NCI-H1092 treated with DMSO at 0.1 percent for 48 hours (cell line): ENCODE measurements at regions not wholly inside any gene's neighbourhood (a gene's known extent, or its start where the extent isn't known, plus 50 kb on each side); places are given as distances from the start of the nearest gene placed in this dataset.

Experiments used
- DNase-seq: peaks from one replicate; lab custom pipeline; 2025; lab: John Stamatoyannopoulos, UW

DNA sequence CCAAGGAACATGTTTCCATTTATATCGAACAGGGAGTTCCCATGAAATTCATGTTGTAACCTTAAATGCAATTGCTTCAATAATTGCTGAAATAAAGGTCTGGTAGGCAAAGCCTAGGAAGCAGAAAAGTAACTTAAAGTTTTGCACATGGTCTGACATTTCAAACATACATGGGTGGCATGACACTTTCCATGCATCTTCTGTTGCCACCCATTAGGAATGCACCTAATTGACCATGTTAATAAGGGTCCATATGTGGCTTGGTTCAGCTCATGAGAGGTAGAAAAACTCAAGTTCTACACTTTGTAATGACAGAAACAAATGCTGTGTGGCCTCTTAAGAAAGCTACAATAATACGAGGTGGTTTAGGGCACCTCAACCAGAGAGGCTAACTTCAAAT lies 72.0 kb upstream of the GORAB start:
- DNase-seq, result no peak

DNA sequence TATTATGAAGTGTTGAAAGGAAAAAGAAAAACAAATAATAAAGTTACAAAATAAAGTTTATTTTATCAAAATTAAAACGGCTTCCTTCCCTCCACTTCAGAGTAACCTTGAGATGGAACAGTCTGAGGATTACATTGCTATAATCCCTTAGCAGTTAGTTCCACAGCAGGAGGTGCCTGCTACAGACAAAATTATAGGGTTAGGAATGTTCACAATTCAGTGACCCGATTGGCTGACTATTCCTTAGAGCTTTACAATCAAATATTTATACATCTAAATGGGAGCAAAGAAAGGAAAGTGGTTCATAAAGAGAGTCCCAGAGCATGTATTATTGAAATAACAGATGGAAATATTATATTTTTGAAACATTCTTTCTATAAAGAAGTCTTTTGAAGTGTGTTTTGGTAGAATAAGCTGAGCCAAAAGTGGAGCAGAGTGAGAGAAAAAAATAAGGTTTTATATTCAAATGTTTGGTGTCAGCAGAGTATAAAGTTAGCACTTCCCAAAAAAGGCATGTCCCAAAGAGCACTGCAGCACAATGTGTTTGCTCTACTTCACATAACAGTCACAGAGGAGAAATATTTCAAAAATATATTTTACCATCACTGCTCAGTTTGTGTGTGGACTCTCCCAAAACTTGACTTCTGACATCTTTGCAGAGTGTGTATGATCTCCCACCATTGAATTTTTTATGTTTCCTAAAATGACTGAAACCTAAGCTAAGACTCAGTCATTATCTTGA lies 71.4 kb upstream of the GORAB start:
- no peak for DNase-seq

DNA sequence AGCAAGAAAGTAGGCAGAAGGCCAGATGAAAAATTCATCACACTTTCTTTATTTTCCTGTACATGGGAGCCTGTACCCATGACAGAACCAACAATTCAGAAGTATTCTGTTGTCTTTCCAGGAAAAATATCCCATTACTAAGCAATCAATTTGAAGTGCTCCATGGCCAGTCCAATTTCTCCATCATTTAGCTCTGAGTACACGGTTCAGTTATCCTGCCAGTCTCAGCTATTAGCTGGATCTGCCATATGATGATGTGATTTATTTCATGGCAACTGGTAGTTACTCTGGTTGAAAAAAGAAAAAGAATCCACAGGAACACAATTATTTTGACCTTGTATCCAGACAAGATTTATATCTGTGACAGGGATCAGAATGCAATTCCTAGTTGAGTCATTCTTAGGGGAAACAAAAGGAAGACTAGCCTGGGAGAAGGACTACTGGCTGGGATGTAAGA lies 70.6 kb upstream of the GORAB start:
- DNase-seq, result no peak

GRCh38 chr1:170461762-170462384 lies 70.1 kb upstream of the GORAB start:
- DNase-seq, result no peak

DNA sequence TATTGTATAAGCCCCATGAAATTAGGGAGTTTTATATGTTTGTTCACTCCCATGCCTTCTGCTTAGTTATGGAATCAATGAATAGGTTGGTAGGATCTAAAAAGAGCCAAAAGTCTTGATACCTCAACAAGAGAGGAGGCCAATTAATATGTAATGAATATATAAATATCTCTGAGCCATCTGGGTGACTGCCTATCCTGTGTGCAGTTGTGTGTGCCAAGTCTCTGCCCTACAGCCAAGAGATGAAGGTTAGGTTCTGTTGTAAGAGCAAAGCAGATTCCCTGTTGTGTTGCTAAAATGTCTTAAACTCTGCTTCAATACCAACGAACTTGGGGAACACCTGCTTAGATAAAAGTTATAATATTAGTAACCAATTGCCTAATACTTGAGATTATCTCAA lies 61.8 kb upstream of the GORAB start:
- no peak for DNase-seq

- DNase-seq, result no peak
Observed at GRCh38 chr1:170471398-170472053, 60.4 kb upstream of the GORAB start.

- no peak for DNase-seq
Observed at GRCh38 chr1:170481000-170481399, 51.0 kb upstream of the GORAB start.
